Omental fat pad (tissue), 3 donors: ENCODE measurements at regions not wholly inside any gene's neighbourhood (a gene's known extent, or its start where the extent isn't known, plus 50 kb on each side); places are given as distances from the start of the nearest gene placed in this dataset.

Experiments
- ATAC-seq: fragments of 150-250 bp; one replicate; pipeline ENCODE4 v1.9.1; 2016; ENCODE audit warnings: mild to moderate bottlenecking, moderate library complexity; ENCODE audit not compliant: low FRiP score
- DNase-seq: peaks from one replicate; pipeline ENCODE4 v3.0.0-alpha.2; 2019; ENCODE audit warnings: low spot score
- TF ChIP-seq, protein P1 (sequence below), 3 donors: fragments of 450-650 bp; IDR thresholded peaks; one replicate each; pipeline ENCODE4 v1.5.1; 2016 to 2017; ENCODE audit warnings: antibody characterized with exemption in 3 of 3, mild to moderate bottlenecking in 3 of 3, moderate library complexity in 2 of 3

DNA sequence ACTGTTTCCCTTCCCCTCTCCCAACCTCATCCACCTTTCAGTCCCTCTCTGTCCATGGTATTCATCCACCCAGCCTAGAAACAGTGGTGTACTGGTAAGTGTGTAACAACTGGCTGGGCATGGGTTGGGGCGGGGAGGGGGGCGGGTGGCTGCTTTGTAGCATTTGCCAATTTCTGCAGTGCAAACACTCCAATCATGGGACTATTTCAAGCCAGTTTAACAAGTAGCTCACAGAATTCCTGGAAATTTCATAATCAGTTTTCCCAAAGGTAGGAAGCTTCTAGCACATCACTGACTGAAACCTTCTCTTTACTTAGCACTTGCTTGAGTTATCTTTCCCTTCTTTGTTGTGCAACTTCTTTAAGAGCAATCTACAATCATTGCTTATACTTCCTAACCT, 100.8 kb upstream of the WASF3 start:
- no peak for ATAC-seq
- TF ChIP-seq, protein P1, sequence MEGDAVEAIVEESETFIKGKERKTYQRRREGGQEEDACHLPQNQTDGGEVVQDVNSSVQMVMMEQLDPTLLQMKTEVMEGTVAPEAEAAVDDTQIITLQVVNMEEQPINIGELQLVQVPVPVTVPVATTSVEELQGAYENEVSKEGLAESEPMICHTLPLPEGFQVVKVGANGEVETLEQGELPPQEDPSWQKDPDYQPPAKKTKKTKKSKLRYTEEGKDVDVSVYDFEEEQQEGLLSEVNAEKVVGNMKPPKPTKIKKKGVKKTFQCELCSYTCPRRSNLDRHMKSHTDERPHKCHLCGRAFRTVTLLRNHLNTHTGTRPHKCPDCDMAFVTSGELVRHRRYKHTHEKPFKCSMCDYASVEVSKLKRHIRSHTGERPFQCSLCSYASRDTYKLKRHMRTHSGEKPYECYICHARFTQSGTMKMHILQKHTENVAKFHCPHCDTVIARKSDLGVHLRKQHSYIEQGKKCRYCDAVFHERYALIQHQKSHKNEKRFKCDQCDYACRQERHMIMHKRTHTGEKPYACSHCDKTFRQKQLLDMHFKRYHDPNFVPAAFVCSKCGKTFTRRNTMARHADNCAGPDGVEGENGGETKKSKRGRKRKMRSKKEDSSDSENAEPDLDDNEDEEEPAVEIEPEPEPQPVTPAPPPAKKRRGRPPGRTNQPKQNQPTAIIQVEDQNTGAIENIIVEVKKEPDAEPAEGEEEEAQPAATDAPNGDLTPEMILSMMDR (IDR thresholded peaks at IDR 0.05): no peak

DNA sequence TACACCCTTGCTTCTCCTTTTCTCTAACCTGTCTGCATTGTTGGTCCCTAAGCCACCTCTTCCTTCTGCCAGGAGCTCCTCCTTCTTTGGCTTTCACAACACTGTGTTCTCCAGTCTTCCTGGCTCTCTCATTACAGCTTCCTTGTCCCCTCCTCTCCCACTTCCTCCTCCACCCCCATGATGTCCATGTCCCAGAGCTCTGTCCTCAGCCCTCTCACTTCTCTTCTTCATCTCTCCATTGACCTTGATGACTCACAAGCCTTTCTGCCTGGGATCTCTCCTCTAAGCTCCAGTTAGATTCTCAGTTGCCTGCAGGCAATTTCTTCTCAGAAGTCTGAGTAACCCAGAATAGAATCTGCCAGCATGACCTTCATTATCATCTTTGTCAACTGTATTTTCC, 100.3 kb upstream of the WASF3 start:
- DNase-seq (no peak), ATAC-seq (no peak)
- TF ChIP-seq, protein P1 (IDR thresholded peaks at IDR 0.05): no peak

More for the DNA sequence above, 100.8 kb upstream of the WASF3 start:
- no peak for DNase-seq

DNA sequence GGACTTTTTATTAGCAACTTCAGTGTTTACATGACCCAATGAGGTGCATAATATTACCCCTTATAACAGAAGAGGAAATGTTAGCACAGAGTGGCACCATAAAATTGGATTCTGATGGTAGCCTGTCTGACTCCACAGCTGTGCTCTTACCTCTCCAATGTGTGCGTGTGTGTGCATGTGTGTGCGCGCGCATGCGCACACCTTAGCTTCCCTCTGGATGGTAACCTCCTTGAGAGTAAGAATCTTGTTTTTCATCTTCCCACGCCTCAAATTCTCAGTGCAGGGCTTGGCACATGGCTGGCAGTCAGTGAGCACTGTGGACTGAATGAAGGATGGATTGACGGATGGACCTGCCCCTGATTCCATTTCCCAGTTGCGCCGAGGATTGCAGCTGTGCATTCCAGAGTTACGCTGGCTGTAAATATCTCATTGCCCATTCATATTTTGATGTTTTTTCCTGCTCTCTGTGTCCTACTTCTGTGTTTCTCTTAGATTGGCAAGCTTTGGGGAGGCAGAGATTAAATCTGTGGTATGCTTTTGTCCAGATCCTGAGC, 99.2 kb upstream of the WASF3 start:
- TF ChIP-seq, protein P1 (IDR thresholded peaks at IDR 0.05): no peak
- ATAC-seq: no peak
- no peak for DNase-seq

DNA sequence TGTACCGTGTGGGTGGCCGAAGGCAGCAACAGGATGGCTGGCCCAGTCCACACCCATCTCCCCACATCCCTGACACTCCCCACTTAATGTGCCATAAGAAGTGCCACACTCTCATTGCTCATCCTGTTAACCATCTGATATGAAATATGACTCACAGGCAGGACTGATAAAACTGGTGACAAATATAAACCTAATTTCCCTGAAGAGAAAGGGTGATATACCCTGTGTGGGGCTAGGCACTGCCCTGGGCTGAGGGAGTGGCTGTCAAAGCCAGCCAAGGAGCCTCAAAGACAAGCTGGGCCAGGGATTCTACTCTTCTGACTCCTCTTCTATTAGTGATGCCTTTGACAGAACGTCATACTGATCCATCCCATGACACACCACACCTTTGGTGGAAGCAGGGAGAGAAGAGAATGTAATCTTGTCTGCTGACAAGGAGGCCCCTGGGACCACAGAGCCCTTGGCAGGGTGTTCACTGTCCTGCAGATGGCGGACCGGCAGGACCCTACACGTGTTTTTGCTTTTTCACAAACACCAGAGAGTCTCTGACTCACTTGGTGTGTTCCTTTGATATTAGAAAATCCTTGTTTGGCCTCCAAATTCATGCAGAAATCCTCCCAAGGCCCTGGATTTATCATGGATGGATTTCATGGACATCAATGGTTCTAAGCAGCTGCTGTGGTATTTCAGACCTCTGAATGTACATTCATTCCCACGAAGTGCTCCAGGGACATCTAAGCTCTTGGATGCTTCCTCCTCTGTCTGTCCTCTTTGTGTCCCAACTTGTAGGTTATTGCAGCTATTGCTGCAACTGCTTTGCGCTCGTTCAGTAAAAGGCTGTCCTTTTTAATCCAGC, 98.0 kb upstream of the WASF3 start:
- TF ChIP-seq, protein P1 (IDR thresholded peaks at IDR 0.05): no peak
- ATAC-seq: no peak
- no peak for DNase-seq

DNA sequence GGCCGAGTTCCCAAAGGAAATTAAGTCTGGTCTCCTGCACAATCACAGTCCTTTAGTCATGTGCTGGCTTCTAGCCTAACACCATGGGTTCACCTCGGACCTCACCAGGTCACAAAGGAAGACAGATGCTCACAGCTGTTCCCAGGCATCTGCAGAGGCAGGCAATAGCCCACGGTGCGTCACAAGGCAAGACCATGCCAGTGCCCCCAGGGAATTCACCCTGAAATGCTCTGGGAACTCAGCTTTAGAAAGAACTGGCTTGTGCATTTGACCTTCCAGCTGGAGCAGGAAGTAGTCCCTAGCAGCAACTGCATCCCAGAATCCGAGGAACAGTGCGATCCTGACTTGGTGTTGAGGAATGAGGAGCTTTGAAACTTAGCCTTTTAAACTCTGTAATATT, 96.8 kb upstream of the WASF3 start:
- DNase-seq (no peak), ATAC-seq (no peak)
- TF ChIP-seq, protein P1 (IDR thresholded peaks at IDR 0.05): no peak

DNA sequence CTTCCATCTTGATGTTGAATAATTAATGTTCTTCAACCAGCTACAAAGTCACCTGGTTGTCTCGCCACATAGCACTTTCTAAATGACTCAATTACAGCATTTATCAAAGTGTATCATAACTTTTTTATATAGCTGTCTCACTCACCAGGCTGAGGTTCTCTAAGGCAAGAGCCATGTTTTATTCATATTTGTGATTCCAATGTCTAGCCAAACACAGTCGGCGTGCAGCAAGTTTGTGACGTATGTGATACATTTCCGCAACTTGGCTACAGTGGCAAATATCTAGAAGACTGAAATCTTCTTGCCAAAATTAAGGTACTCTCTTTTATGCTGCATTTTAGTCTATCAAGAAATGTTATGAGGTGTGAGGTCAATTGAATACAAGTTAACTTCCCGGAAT, 94.2 kb upstream of the WASF3 start:
- DNase-seq (no peak), ATAC-seq (no peak)
- TF ChIP-seq, protein P1 (IDR thresholded peaks at IDR 0.05): no peak

DNA sequence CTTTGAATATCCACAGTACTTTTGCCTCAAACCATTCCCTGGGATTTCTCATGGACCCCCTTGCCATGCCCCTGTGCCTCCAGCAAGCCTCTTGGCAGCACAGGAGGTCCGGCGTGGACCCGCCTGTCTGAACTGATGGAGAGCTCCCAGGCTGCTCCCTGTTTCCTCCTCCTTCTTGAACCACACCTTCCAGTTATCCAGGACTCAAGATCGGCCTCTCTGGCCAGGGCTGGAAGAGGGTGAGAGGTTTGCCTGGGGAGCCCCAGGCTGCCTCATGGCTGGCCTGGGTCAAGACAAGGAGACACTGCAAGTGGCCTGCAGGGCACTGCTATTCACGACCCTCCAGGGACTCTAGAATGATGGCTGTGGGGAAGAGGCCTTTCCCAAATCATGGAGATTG, 93.6 kb upstream of the WASF3 start:
- no peak for ATAC-seq
- no peak for DNase-seq
- TF ChIP-seq, protein P1 (IDR thresholded peaks at IDR 0.05): no peak
